ENCODE measurements at regions not wholly inside any gene's neighbourhood (a gene's known extent, or its start where the extent isn't known, plus 50 kb on each side); places are given as distances from the start of the nearest gene placed in this dataset.

- TF ChIP-seq CTCF (IDR thresholded peaks at IDR 0.05; ENCODE audit: low read length): no peak
- TF ChIP-seq EZH2 (IDR thresholded peaks at IDR 0.05; ENCODE audit: borderline replicate concordance, low read length): no peak
These were observed 101.8 kb upstream of the ASB18 start for GRCh38 chr2:236366049-236366387.

Measured in OCI-LY1 (cell line).